Duodenal mucosa (tissue), 2 donors: ENCODE measurements at regions not wholly inside any gene's neighbourhood (a gene's known extent, or its start where the extent isn't known, plus 50 kb on each side); places are given as distances from the start of the nearest gene placed in this dataset.
"Not testable (repeated sequence)": the region's sequence is repeated elsewhere in the genome, so short reads cannot be mapped to it uniquely, and the experiment has no call there.

ENCODE experiments used
- H3K27ac ChIP-seq: one replicate; pipeline ENCODE4 v1.7.0; 2013; ENCODE audit warnings: low read depth, low read length
- H3K27me3 ChIP-seq, 2 donors: one replicate each; pipeline ENCODE4 v1.7.0; 2013; ENCODE audit warnings: low read length in 2 of 2, control low read depth in 1 of 2; ENCODE audit not compliant: insufficient read depth in 2 of 2, control insufficient read depth in 1 of 2
- H3K36me3 ChIP-seq, 2 donors: one replicate each; pipeline ENCODE4 v1.7.0; 2013; ENCODE audit warnings: low read length in 2 of 2, control low read depth in 1 of 2; ENCODE audit not compliant: insufficient read depth in 2 of 2, control insufficient read depth in 1 of 2
- H3K4me1 ChIP-seq, 2 donors: one replicate each; pipeline ENCODE4 v1.7.0; 2013; ENCODE audit warnings: low read length in 2 of 2, control low read depth in 1 of 2; ENCODE audit not compliant: insufficient read depth in 2 of 2, control insufficient read depth in 1 of 2
- H3K4me3 ChIP-seq, 2 donors: one replicate each; pipeline ENCODE4 v1.7.0; 2013; ENCODE audit warnings: low read length in 2 of 2, low read depth in 1 of 2
- H3K9ac ChIP-seq, 2 donors: one replicate each; pipeline ENCODE4 v1.7.0; 2013; ENCODE audit warnings: low read length in 2 of 2, low read depth in 1 of 2
- H3K9me3 ChIP-seq, 2 donors: one replicate each; pipeline ENCODE4 v1.7.0; 2013; ENCODE audit warnings: low read length in 2 of 2, control low read depth in 1 of 2; ENCODE audit not compliant: control insufficient read depth in 1 of 2

- H3K9ac ChIP-seq, H3K4me1 ChIP-seq, H3K27ac ChIP-seq, H3K9me3 ChIP-seq, H3K36me3 ChIP-seq, H3K4me3 ChIP-seq, H3K27me3 ChIP-seq: not testable (repeated sequence)
These were observed 146.6 kb upstream of the NBPF9 start for GRCh38 chr1:149249850-149250467.

GRCh38 chr1:149254894-149255847 lies 151.8 kb upstream of the NBPF9 start:
- not testable (repeated sequence) for H3K36me3 ChIP-seq, H3K9ac ChIP-seq, H3K4me3 ChIP-seq

GRCh38 chr1:149260284-149260683 lies 156.9 kb upstream of the NBPF9 start:
- not testable (repeated sequence) for H3K36me3 ChIP-seq, H3K4me1 ChIP-seq, H3K9ac ChIP-seq, H3K27me3 ChIP-seq, H3K27ac ChIP-seq, H3K9me3 ChIP-seq, H3K4me3 ChIP-seq

More at GRCh38 chr1:149254894-149255847, 151.8 kb upstream of the NBPF9 start:
- H3K9me3 ChIP-seq, H3K4me1 ChIP-seq, H3K27me3 ChIP-seq, H3K27ac ChIP-seq: not testable (repeated sequence)

- not testable (repeated sequence) for H3K9me3 ChIP-seq, H3K36me3 ChIP-seq, H3K4me1 ChIP-seq
These were observed 157.5 kb upstream of the NBPF9 start for GRCh38 chr1:149260736-149261340.

GRCh38 chr1:149267287-149267686 lies 163.9 kb upstream of the NBPF9 start:
- not testable (repeated sequence) for H3K9me3 ChIP-seq, H3K4me3 ChIP-seq, H3K27ac ChIP-seq, H3K9ac ChIP-seq, H3K4me1 ChIP-seq, H3K27me3 ChIP-seq, H3K36me3 ChIP-seq

More at GRCh38 chr1:149260736-149261340, 157.5 kb upstream of the NBPF9 start:
- H3K9ac ChIP-seq, H3K27ac ChIP-seq, H3K4me3 ChIP-seq, H3K27me3 ChIP-seq: not testable (repeated sequence)

- not testable (repeated sequence) for H3K36me3 ChIP-seq
These were observed 165.8 kb upstream of the NBPF9 start for GRCh38 chr1:149269001-149269702.

GRCh38 chr1:149269833-149270232 lies 166.5 kb upstream of the NBPF9 start:
- H3K27me3 ChIP-seq, H3K4me3 ChIP-seq, H3K36me3 ChIP-seq, H3K9ac ChIP-seq, H3K4me1 ChIP-seq, H3K27ac ChIP-seq, H3K9me3 ChIP-seq: not testable (repeated sequence)

More at GRCh38 chr1:149269001-149269702, 165.8 kb upstream of the NBPF9 start:
- not testable (repeated sequence) for H3K4me1 ChIP-seq, H3K9me3 ChIP-seq, H3K27me3 ChIP-seq, H3K27ac ChIP-seq, H3K9ac ChIP-seq, H3K4me3 ChIP-seq

GRCh38 chr1:149274493-149274892 lies 171.1 kb upstream of the NBPF9 start:
- not testable (repeated sequence) for H3K4me1 ChIP-seq, H3K9ac ChIP-seq, H3K27ac ChIP-seq, H3K27me3 ChIP-seq, H3K36me3 ChIP-seq, H3K9me3 ChIP-seq, H3K4me3 ChIP-seq

- H3K36me3 ChIP-seq, H3K9ac ChIP-seq, H3K4me3 ChIP-seq, H3K9me3 ChIP-seq, H3K4me1 ChIP-seq, H3K27me3 ChIP-seq, H3K27ac ChIP-seq: not testable (repeated sequence)
These were observed 172.5 kb upstream of the NBPF9 start for GRCh38 chr1:149275802-149276201.

- not testable (repeated sequence) for H3K4me3 ChIP-seq, H3K9me3 ChIP-seq, H3K9ac ChIP-seq, H3K27ac ChIP-seq, H3K4me1 ChIP-seq, H3K27me3 ChIP-seq, H3K36me3 ChIP-seq
These were observed 173.1 kb upstream of the NBPF9 start for GRCh38 chr1:149276496-149276895.
